ENCODE measurements at regions not wholly inside any gene's neighbourhood (a gene's known extent, or its start where the extent isn't known, plus 50 kb on each side); places are given as distances from the start of the nearest gene placed in this dataset.

- TF ChIP-seq POLR2A (IDR thresholded peaks at IDR 0.05; ENCODE audit: low read depth) (no peak), CTCF (IDR thresholded peaks at IDR 0.05) (no peak), POLR2AphosphoS5 (IDR thresholded peaks at IDR 0.05) (no peak)
Measured at GRCh38 chr20:63137851-63138415, 78.0 kb downstream of the YTHDF1 start.
